GM19467 (cell line): ENCODE measurements at regions not wholly inside any gene's neighbourhood (a gene's known extent, or its start where the extent isn't known, plus 50 kb on each side); places are given as distances from the start of the nearest gene placed in this dataset.

ENCODE experiments used
- ATAC-seq: cut with Tn5 transposase; IDR thresholded peaks from one replicate; pipeline ENCODE4 v1.9.1; 2021; ENCODE audit warnings: mild to moderate bottlenecking, moderate library complexity; ENCODE audit not compliant: unreplicated experiment

DNA sequence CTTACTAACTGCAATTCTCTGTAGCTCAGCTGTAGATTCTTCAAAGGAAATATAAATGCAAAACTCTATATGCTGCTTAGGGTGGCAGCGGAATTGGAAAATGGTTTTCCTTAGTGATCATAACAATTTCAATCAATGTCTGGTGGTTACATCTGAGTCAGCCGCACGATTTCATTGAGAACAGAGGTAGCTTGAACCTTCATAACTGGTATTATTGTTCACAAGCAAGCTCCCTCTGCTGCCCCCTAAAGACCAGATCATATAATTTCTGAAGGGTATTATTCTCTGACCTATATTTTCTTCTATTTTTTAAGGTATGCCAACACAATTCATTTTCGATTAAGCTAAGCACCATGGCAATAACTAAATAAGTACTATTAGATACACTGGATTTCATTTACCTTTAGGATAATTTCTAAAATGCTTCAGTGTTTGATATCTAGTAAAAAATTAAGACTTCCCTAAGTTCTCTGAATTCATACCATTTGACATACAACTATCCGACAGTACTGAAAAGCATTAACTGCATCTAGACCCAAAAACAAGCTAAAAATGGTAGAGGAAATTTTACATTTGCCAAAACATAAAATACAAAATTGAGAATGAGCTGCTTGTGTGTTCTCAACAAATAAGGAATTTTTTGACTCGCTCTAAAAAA, 181.1 kb upstream of the SPEF2 start:
- ATAC-seq = no peak

DNA sequence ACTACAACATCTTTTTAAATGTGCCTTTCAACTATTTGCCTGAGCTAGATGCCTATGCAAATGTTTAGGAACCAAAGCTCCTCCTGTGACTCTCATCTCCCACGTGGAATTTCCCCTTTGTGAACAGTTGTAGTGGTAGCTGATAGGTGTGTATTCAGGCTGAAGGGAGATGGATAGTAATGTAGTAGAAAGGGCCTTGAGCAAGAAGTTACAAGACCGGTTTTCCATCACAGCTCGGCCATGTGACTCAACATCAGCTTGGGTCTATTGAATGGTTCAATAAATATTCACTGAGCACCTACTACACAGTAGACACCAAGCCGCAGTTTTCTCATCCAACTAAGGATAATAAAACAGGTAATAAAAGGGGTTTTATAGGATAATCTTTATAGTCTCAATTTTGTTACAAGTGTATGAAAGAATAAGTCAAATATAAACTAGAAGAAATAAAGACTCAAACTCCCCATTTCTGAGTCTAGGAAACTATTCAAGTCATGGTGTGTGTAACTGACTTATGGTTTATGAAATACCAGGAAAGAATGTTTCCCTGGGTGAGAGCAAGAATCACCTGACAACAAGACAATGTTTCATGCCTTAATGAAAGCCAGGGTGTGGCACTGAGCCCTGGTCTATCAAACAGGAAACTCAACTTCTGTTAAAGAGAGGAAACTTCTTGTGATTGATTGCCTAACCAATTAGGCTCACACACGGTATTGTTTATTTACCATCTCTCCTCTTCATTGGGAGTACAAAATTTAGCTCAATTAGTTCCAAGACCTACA, 187.1 kb upstream of the SPEF2 start:
- no peak for ATAC-seq

DNA sequence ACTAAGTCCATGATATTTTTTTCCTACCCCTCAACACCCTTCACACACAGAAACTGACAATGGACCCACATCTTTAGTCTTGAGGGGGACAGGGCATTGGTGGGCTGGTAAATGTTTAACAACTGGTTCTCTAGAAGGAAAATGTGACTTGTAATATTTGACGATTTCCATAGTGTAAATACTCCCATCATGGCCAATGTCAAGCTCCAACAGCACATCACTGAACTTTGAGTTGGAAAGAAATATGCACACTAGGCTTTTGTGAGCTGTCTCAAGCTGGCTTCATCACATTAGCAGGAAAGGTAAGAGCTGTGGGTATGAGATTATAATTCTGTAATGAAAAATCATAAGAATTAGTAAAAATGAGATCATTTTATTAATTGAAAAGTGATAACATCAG, 189.9 kb upstream of the PRLR start:
- no peak for ATAC-seq

DNA sequence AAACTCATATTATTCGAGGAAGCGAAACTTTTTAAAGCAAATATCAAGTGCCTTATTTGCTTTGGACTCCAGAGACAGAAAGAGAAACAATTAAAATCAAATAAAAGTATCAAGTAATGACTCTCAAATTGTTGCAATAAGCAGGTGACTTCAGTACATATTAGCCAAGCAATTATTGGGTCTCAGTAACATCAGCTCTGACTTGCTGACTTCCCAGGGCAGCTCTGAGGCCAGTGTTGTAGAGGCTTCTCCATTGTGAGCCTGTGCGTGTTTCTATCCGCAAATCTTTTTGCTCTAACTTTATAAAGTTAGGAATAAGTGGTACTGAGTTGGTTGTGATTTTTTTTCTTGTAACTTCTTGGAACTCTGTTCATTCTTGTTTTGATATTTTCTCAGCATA, 186.8 kb upstream of the PRLR start:
- ATAC-seq = no peak

DNA sequence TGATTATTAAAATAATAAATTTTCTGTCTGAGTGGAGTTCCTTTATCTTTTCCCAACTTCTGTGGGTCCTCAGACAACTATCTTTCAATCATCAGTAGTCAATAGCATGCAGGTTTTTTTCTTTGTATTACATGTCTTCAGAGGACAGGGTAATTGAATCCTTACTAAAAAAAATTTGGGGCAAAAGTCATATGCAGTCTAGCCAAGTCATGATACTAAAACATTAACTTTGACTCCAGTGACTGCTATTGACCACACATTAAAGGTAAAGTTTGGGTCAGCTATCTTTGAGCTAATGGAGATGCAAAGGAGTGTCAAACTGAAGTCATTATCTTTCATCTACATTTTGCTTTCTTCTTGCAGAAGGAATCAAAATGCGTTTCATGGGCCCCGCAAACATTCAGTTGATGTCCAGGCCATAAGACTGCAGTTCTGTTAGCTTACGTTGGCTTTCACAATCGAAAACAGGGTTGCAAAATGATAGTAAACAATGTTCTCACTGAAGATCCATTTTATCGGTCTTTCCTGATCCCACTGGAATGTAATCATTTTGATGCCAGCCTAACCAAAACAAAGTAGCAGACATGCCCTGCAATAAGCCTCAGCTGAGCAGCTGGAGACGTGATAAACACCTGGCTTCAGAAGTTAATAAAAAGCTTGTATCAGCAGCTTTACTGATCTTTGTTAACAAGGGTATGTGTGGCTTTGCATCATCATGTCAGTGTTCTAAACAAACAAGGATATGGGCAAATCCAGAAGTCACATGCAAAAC, 186.1 kb upstream of the PRLR start:
- ATAC-seq = no peak

DNA sequence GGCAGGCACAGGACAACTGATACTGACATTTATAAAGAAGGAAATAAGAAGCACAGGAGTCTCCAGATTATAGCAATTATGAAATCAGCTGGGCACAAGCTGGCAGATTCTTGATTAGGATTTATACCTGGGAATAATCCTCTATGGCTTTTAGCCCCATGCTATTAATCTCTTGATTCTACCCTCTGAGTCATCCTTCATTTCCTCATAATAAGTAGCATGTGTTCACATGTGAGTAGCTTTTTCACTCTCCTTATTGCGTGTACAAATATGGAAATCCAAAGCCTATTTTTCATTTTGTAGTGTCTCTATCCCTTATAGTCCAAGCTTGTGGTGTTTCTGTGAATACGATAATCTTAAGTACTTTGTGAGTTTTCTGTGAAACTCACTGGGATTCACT, 185.0 kb upstream of the PRLR start:
- ATAC-seq = no peak

DNA sequence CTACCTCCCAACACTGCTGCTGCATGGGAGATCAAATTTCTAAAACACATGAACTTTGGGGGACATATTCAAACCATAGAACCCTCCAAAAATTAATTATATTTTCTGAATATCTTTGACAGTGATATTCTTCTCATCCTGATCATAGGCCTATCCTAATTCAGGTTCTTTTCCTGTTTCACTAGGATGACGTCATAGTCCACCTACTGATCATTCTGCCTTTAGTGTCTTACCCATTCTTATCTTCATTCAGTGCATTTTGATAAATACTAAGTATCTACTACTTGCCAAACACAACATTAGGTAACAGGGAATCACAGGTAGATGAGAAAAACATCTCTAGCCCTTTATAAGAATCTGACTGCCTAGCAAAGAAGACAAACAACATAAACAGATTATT, 179.1 kb upstream of the PRLR start:
- ATAC-seq = no peak

DNA sequence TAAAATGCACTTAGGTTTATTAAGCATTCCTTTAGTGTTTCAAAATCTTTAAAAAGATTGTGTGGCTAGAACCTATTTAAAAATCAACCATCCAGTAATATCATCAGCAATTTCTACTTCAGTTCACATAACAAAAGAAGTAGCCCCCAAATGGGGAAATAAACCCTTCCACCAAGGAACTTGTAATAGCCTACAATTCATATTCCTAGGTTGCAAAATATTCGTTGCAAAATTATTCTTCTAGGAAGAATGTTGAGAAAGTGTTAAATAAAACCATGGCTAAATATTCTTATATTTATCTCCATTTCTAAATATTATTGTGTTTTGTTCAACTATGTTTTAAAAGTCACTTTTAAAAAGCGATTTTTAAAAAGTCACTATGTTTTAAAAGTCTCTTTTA, 177.9 kb upstream of the PRLR start:
- no peak for ATAC-seq

DNA sequence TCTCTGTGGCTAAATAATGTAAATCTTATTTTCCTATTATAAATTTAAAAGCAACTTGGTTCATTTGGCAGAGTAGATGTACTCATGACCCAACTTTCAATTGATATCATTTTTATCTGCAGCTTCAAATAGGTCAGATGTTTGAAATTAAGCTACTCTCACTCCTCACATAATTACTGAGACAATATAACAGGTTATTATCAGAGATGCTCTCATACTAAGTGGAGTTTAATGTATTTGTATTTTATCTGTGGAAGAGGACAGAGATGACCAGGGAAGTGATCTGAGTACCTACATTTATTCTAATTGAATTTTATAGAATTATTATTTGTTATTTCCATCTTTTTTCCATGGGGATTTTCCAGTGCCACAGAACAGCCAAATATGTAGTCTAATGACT, 177.4 kb upstream of the PRLR start:
- ATAC-seq = no peak

DNA sequence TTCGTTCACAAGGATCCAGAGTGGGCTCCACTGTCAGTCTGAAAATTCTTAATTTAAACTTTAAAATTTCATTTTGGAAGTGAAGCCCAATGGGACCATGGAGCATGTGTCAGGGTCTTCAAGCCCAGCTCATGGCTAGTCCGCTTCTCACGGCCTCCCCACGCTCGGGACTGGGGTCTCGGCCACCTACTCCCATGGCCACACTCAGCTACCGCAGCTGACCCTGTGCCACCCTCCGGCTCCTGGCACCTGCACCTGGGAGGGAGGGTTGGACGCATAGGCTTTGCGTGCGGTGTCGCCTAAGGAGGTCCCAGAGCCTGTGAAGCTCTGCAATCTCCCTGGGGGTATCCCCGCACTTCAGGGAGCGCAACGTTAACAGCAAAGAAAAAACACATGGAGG, 175.7 kb upstream of the PRLR start:
- ATAC-seq = no peak

DNA sequence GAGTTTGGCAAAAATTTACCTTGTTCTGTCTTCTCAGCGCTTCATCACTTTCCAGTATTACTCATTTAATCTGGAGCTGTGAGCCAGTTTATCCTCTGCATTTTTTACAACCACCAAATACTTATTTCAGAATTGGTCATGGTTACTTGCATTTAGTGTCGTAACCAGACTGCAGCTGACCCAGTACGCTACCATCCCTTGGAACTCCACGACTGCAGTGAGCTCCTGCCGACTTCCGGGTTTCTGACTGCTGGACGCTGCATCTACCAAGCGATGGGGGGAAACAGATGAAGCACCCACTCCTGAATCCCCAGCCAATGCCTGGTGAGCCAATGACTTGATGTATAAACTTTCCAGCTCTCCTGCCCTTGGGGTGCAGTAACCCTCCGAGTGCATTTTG, 174.4 kb upstream of the PRLR start:
- ATAC-seq = no peak

DNA sequence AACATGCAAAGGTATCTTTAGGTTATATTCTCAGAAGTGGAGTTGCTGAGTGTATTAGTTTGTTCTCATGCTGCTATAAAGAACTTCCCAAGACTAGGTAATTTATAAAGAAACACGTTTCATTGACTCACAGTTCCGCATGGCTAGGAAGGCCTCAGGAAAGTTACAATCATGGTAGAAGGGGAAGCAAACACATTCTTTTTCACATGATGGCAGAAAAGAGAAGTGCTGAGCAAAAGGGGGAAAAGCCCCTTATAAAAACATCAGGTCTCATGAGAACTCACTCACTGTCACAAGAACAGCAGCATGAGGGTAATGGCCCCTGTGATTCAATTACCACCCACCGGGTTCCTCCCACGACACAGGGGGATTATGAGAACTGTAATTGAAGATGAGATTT, 163.6 kb upstream of the PRLR start:
- ATAC-seq = no peak

DNA sequence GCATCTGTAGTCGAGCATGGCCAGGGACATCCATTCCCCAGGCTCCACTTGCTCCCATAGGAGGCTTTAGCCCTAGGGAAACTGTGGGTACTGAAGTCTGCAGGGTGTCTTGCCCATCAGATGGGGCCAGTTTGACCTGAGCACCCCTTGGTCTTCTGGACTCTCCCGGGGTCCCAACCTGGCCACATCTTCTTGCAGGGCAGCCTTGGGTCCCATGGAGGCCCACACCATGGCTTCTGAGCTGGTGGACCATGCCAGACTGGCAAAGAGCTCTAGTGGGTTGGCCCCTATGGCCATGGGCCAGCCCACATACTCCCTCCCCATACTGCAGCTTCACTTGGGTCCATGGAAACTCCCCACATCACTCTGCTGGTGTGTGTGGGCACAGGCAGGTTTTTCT, 154.4 kb upstream of the PRLR start:
- no peak for ATAC-seq

DNA sequence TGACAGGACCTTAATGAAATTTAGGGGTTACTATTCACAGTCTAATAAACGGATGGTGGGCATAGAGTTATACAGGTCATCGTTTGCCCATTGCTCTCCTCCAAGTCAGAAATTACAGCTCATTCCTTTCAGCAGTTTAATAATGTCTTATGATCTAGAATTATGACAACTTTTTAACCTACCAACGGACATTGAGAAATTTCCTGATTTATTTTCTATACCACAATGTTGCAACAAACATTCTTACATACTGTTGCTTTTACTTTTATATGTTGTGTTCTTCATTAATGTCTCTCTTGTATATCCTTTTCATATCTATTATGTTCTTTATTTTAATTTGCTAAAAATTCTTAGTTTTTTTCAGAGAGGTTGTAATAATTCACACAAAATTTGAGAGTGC, 152.8 kb upstream of the PRLR start:
- ATAC-seq = no peak

DNA sequence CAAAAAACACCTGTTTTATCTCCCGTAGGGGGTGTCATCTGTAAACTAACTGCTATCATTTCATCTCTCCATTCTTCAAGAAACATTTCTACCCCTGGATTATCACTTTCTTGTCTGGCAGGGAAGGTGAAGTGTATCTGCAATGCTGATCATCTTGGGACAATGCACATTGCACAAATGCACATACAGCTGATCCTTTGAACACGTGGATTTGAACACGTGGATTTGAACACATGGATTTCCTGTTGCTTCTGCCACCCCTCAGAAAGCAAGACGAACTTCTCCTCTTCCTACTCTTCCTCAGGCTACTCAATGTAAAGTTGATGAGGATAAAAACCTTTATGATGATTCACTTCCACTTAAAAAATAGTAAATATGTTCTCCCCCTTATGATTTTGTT, 147.4 kb upstream of the PRLR start:
- ATAC-seq = no peak

DNA sequence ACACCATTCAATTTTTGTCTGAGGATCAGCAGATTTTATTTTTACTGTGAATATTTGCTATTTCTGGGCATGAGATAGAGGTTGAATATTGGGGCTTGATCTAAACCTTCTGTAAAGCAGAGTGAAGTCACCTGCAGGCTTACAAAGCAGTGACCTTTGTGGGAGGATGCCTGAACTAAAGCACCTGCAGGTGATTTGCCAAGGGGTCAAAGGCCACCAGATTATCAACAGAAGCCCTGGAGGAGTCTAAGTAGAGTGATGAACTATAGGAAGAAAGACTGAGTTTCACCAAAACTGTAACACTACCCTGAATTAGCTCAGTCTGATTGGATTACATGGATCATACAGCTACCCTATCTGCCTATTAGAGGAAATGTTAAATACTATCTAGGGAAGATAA, 144.3 kb upstream of the PRLR start:
- no peak for ATAC-seq

DNA sequence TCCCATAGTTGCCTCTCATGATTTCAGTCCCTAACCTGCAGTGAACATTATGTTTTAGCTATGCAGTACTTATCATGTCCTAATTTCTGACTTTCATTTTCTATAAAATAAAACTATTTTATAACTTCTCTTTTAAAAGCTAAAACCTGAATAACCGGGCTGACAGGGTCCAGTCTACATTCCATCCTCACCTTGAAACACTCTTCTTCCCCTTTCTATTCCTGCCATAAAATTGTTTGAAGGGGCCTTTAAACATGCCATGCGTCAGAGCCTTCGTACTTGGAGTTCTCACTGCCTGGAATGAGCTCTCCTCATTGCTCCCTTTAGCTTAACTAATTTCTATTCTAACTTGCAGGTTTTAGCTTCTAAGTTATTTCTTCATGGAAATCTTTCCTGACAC, 143.0 kb upstream of the PRLR start:
- ATAC-seq = no peak

DNA sequence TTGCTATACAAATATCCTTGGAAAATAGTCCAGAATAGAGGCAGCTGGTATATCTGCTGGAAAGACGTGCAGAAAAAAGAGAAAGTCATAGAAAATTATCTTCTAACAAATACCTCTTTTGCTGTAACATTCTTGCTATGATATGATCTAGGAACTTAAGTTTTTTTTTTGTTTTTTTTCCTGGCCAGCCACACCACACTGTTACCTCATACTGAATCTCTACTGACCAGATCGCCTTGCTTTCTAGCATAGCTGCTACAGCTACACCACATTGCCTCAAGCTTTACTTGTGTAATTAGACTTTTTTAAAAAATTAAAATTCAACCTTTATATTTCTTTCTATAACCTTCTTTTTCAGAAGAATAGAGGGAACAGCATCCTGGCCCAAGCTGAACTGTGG, 142.2 kb upstream of the PRLR start:
- no peak for ATAC-seq

DNA sequence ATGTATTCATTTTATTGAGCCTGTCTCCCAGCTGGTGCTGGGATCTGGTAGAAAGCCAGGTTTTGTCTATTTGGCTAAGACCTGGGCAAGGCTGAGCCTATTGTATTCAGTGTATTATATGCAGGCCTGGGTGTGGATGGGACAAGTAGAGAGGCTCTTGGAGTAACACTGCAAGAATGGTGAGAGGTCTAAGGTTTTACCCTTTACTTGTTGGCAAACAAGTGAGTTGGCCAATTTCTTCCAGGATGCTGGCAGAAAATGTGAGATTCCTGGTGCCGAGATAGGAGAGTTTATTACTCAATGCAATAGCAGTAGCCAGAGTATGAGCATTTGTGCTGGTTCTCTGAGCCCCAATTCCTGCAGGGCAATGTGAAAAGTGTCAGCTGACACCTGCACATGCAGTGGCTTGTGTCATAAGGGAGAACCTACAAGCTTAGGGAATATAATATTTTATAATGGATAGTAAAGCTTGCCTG, 141.7 kb upstream of the PRLR start:
- ATAC-seq = no peak

DNA sequence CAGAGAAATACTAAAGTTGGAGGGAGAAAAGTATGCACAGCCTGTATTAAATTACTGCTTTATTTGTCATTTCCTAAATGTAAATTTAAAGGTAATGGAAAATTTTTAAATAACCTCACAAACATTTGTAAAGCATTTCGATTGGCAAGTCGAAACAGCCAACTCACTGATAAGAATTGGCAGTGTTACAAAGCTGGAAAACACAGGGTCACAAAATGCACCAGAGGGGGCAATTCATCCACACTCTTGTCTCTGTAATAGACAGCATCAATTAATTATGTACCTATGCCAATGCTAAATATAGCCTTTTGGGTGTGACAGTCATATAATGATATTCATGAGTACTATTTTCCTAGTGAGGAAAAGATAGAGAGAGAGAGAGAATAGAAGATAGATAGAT, 140.6 kb upstream of the PRLR start:
- ATAC-seq = no peak

DNA sequence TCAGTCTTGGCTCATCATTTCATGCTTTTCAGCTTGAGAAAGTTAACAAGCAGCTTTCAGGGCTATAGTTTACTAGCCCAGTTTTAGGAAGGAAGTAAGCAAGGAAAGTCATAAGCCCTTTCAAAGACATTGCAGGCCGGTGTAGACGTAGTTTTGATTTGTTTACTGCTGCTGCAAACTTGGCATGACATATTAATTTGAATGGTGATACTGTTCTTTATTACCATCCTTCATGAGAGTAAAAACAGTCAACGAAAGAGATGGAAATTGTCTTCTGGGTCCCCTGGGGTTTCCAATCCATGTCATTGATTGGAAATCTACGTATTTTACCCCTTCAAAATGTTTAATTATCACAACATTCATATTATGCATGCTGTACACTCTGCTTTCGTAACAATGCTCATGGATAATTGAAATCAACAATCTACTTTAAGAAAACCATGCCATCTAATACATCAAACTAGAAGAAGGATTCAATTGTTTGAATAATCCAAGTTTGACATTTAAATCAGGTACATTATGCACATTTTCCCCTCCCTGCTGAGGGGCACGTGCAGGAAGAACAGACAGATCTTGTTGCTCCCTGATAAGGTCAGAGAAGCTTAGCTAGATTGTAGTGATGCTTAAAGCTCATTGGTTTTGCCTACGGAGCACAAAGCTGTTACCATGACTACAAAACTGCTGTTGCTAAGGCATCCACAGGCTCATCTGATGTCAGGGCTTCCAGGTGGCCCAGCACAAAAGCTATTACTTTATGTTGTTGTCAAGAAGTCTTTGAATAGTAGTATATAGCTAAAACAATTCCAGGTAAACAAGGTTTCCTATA, 139.9 kb upstream of the PRLR start:
- ATAC-seq = no peak
